K562 (cell line): ENCODE measurements at regions not wholly inside any gene's neighbourhood (a gene's known extent, or its start where the extent isn't known, plus 50 kb on each side); places are given as distances from the start of the nearest gene placed in this dataset.

Experiments
- ATAC-seq: fragments of 200-7000 bp; cut with Tn5 transposase; 3 replicates; pipeline ENCODE4 v1.9.1; 2020; ENCODE audit warnings: moderate library complexity
- BruUV-seq: library from RNA; stranded (reverse); fragments of 400-500 nt; replicated peaks from 2 replicates; lab custom pipeline; 2021; lab: Mats Ljungman, UMichigan
- CTCF ChIA-PET: fragments of 300-600 bp; formaldehyde crosslinking; extraction: SDS; loops from one replicate; lab custom pipeline; 2021; ENCODE audit warnings: low intra/inter-chr PET ratio; lab: Yijun Ruan, JAX
- POLR2A ChIA-PET: fragments of 300-600, 350-650 bp; sonication (Branson Sonifier 250); formaldehyde crosslinking; extraction: SDS; loops from one replicate; lab custom pipeline; 2021; ENCODE audit warnings: antibody characterized with exemption, inconsistent platforms; lab: Yijun Ruan, JAX
- DNase-seq, 4 experiments: peaks; one replicate each; pipeline versions ENCODE4 v3.0.0 to v3.0.0-alpha.2; 2011 to 2018; ENCODE audit warnings: low spot score in 3 of 4, mixed read lengths in 3 of 4; ENCODE audit errors: extremely low read depth in 1 of 4
- FAIRE-seq: peaks from 2 replicates; lab custom pipeline; 2011; peaks lifted over from hg19 to GRCh38; lab: Jason Lieb, UNC
- H2AFZ ChIP-seq: 2 replicates; pipeline ENCODE4 v1.6.0; 2011; ENCODE audit warnings: low read depth, low read length, control low read depth, inconsistent platforms
- H3K27ac ChIP-seq: fragments of 200-600 bp; 3 replicates; pipeline ENCODE4 v1.8.0; 2011; ENCODE audit warnings: low read depth, mild to moderate bottlenecking, control low read depth, inconsistent platforms, low read length, moderate library complexity, mixed read lengths; ENCODE audit errors: extremely low read depth
- H3K27me3 ChIP-seq, 2 experiments: fragments of 300-600 bp in 1 of 2; 2 replicates in 1 of 2; 3 replicates in 1 of 2; pipeline versions ENCODE4 v1.6.0 to v1.8.0; 2011; ENCODE audit warnings: inconsistent platforms in 2 of 2, low read length in 2 of 2, mild to moderate bottlenecking in 1 of 2, mixed read lengths in 1 of 2, moderate library complexity in 1 of 2; ENCODE audit not compliant: control insufficient read depth in 2 of 2, insufficient read depth in 2 of 2
- H3K36me3 ChIP-seq: fragments of 300-600 bp; 3 replicates; pipeline ENCODE4 v1.8.0; 2011; ENCODE audit warnings: mild to moderate bottlenecking, low read length, inconsistent platforms; ENCODE audit not compliant: control insufficient read depth, insufficient read depth
- H3K4me1 ChIP-seq, 2 experiments: fragments of 200-600 bp in 1 of 2; replicated peaks in 1 of 2; 2 replicates in 1 of 2; 3 replicates in 1 of 2; pipeline versions ENCODE4 v1.5.1 to v1.8.0; 2011; ENCODE audit warnings: inconsistent platforms in 2 of 2, low read length in 2 of 2, mild to moderate bottlenecking in 1 of 2, mixed read lengths in 1 of 2, moderate library complexity in 1 of 2; ENCODE audit not compliant: control insufficient read depth in 2 of 2, insufficient read depth in 2 of 2
- H3K4me2 ChIP-seq: 2 replicates; pipeline ENCODE4 v1.6.1; 2011; ENCODE audit warnings: low read length, control low read depth, inconsistent platforms, mixed read lengths; ENCODE audit not compliant: insufficient read depth
- H3K4me3 ChIP-seq: fragments of 200-600 bp; sonication (generic), shearing (Covaris generic); 2 replicates; pipeline ENCODE4 v1.5.1; 2016; ENCODE audit warnings: control low read depth, inconsistent platforms
- H3K79me2 ChIP-seq: fragments of 200-600 bp; 3 replicates; pipeline ENCODE4 v1.8.0; 2011; ENCODE audit warnings: low read length, inconsistent platforms; ENCODE audit not compliant: control insufficient read depth, insufficient read depth
- H3K9ac ChIP-seq, 2 experiments: 2 replicates each; pipeline versions ENCODE4 v1.6.0 to v1.6.1; 2011; ENCODE audit warnings: low read depth in 2 of 2, low read length in 2 of 2, control low read depth in 1 of 2, inconsistent platforms in 1 of 2, mild to moderate bottlenecking in 1 of 2, mixed read lengths in 1 of 2; ENCODE audit not compliant: insufficient read depth in 1 of 2
- H3K9me1 ChIP-seq: one replicate; pipeline ENCODE4 v1.6.0; 2011; ENCODE audit warnings: inconsistent platforms, mild to moderate bottlenecking, low read length, moderate library complexity; ENCODE audit not compliant: control insufficient read depth, insufficient read depth
- H3K9me3 ChIP-seq: replicated peaks from 2 replicates; pipeline ENCODE4 v1.5.1; 2011; ENCODE audit warnings: low read depth, low read length, inconsistent platforms; ENCODE audit not compliant: control insufficient read depth, insufficient read depth
- H4K20me1 ChIP-seq: replicated peaks from 2 replicates; pipeline ENCODE4 v1.6.1; 2011; ENCODE audit warnings: low read length, inconsistent platforms, mixed read lengths; ENCODE audit not compliant: control insufficient read depth, insufficient read depth
- FOXA1 ChIP-seq: fragments of 450-650 bp; IDR thresholded peaks from 2 replicates; pipeline ENCODE4 v1.6.1; 2016; ENCODE audit warnings: mild to moderate bottlenecking, borderline replicate concordance
- FOXJ3 ChIP-seq: sonication (generic); formaldehyde crosslinking; IDR thresholded peaks from 2 replicates; pipeline ENCODE4 v1.4.0; 2020; ENCODE audit warnings: mild to moderate bottlenecking, missing genetic modification reagents
- HDAC8 ChIP-seq: fragments of 450-650 bp; IDR thresholded peaks from 2 replicates; pipeline ENCODE4 v1.6.1; 2016; ENCODE audit warnings: mild to moderate bottlenecking, missing genetic modification characterization, moderate library complexity, missing compliant biosample characterization
- HMG20B ChIP-seq: fragments of 250-450 bp; sonication (Bioruptor Pico); IDR thresholded peaks from 2 replicates; pipeline ENCODE4 v1.5.0; 2021; ENCODE audit warnings: mild to moderate bottlenecking
- KLF13 ChIP-seq: fragments of 450-650 bp; IDR thresholded peaks from 2 replicates; pipeline ENCODE4 v1.6.1; 2016; ENCODE audit warnings: missing genetic modification characterization, low read depth, mild to moderate bottlenecking, missing compliant biosample characterization, moderate library complexity, borderline replicate concordance
- LCOR ChIP-seq: sonication (generic); formaldehyde crosslinking; IDR thresholded peaks from 2 replicates; pipeline ENCODE4 v1.8.0; 2022; ENCODE audit warnings: mild to moderate bottlenecking, missing genetic modification reagents
- SP1 ChIP-seq: sonication (generic); formaldehyde crosslinking; IDR thresholded peaks from 2 replicates; pipeline ENCODE4 v1.8.1; 2022; ENCODE audit warnings: mild to moderate bottlenecking, missing genetic modification reagents
- TEAD4 ChIP-seq, 2 experiments: sonication (generic) in 1 of 2; formaldehyde crosslinking in 1 of 2; IDR thresholded peaks; 2 replicates each; pipeline versions ENCODE4 v1.6.1 to v1.8.0; 2012 to 2022; ENCODE audit warnings: borderline replicate concordance in 1 of 2, inconsistent platforms in 1 of 2, low read length in 1 of 2, mild to moderate bottlenecking in 1 of 2, missing genetic modification reagents in 1 of 2
- ZBTB8A ChIP-seq: fragments of 450-650 bp; IDR thresholded peaks from 2 replicates; pipeline ENCODE4 v1.6.1; 2018; ENCODE audit warnings: mild to moderate bottlenecking, moderate library complexity; ENCODE audit not compliant: partially characterized antibody
- ZNF124 ChIP-seq: sonication (generic); formaldehyde crosslinking; IDR thresholded peaks from 2 replicates; pipeline ENCODE4 v1.8.1; 2022; ENCODE audit warnings: missing genetic modification reagents
- ZNF282 ChIP-seq: sonication (generic); formaldehyde crosslinking; IDR thresholded peaks from 2 replicates; pipeline ENCODE4 v1.8.1; 2023; ENCODE audit warnings: missing genetic modification reagents
- ZNF431 ChIP-seq: sonication (generic); formaldehyde crosslinking; IDR thresholded peaks from 2 replicates; pipeline ENCODE4 v1.8.0; 2022; ENCODE audit warnings: mild to moderate bottlenecking, missing genetic modification reagents
- ZNF707 ChIP-seq: fragments of 250-450 bp; sonication (Bioruptor Pico); conservative IDR thresholded peaks from 2 replicates; pipeline ENCODE4 v1.8.0; 2022; ENCODE audit warnings: inconsistent platforms, mild to moderate bottlenecking, moderate library complexity
- WGBS: fragments of 100-300 bp; shearing (Covaris generic); methylation state at CpG from one replicate; pipeline ENCODE4 v1.1.6; 2016; ENCODE audit warnings: low coverage, mixed read lengths; ENCODE audit not compliant: insufficient coverage; ENCODE audit errors: missing lambda C conversion rate; 5-methylcytosine and 5-hydroxymethylcytosine counted together
- in situ Hi-C: fragments of 300-500 bp; cut with MboI; formaldehyde crosslinking; loops from 4 replicates; pipeline ENCODE4 v1.15.0; 2018; ENCODE audit warnings: inconsistent platforms, mixed read lengths
- intact Hi-C: fragments of 100-400 bp; cut with micrococcal nuclease; formaldehyde crosslinking; loops from 2 replicates; pipeline ENCODE4 v1.14.2; 2022

DNA sequence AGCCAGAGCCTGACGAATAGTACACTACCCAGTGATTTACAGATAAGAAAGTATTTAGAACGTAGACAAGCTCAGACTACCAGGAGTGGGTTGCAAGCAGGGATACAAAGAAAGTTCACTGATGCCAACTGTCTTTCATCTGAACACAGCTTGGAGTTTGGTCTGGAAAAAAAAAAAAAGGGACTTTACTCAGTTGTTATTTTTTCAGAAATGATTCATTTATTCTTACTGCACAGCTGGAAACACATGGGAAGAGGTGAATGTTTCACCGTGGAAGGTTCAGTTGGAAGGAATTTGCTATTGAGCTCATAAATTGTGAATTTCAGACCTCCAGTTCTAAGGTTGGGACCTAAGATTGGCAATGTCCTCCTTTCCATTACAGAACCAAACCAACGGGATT is 259.7 kb downstream of the ETAA1 start:
- Histone ChIP-seq H3K9ac (no peak overlapping the region), H4K20me1 (no peaks in the 10 kb centered on the region), H3K9me3 (no peaks in the 10 kb centered on the region), H3K27ac (no peak overlapping the region), H3K36me3 (no peaks in the 10 kb centered on the region), H3K4me3 (no peak overlapping the region), H3K4me2 (no peak overlapping the region), H3K79me2 (no peaks in the 10 kb centered on the region), H3K9me1 (no peaks in the 10 kb centered on the region), H3K4me1 (no peaks in the 10 kb centered on the region), H2AFZ (no peak overlapping the region), H3K27me3 (no peaks in the 10 kb centered on the region)
- in situ Hi-C loops (no loop called here), intact Hi-C loops (loop anchor here (10.0 kb wide), 1 partner anchor 1082 kb away; no protein-coding TSS in a partner anchor)
- no peak for FAIRE-seq
- WGBS = 0% methylated on average over 4 of the region's 4 CpGs
- DNase-seq = no peak
- no TSS peak for BruUV-seq
- POLR2A ChIA-PET = no interaction called here
- ATAC-seq = no peak
- no peak for TF ChIP-seq FOXA1
- no peak for TF ChIP-seq ZNF282 (CRISPR knock-in tag)
- TF ChIP-seq SP1 (CRISPR knock-in tag) = no peak
- TF ChIP-seq LCOR = no peak
- TF ChIP-seq ZNF431 (CRISPR knock-in tag) = no peak
- no peak for TF ChIP-seq TEAD4 (IDR thresholded peaks at IDR 0.05; ENCODE audit: low read length)
- no peak for TF ChIP-seq TEAD4 (CRISPR knock-in tag; IDR thresholded peaks at IDR 0.05; ENCODE audit: borderline replicate concordance)
- no peak for TF ChIP-seq HDAC8 (tag)
- TF ChIP-seq ZNF707 (CRISPR knock-in tag) = no peak
- TF ChIP-seq HMG20B (CRISPR knock-in tag) = no peak
- TF ChIP-seq KLF13 (tag) = no peak
- TF ChIP-seq ZNF124 (CRISPR knock-in tag) = no peak
- TF ChIP-seq ZBTB8A = no peak
- no peak for TF ChIP-seq FOXJ3 (CRISPR knock-in tag)
- CTCF ChIA-PET = no interaction called here
